ENCODE measurements at regions not wholly inside any gene's neighbourhood (a gene's known extent, or its start where the extent isn't known, plus 50 kb on each side); places are given as distances from the start of the nearest gene placed in this dataset.

DNA sequence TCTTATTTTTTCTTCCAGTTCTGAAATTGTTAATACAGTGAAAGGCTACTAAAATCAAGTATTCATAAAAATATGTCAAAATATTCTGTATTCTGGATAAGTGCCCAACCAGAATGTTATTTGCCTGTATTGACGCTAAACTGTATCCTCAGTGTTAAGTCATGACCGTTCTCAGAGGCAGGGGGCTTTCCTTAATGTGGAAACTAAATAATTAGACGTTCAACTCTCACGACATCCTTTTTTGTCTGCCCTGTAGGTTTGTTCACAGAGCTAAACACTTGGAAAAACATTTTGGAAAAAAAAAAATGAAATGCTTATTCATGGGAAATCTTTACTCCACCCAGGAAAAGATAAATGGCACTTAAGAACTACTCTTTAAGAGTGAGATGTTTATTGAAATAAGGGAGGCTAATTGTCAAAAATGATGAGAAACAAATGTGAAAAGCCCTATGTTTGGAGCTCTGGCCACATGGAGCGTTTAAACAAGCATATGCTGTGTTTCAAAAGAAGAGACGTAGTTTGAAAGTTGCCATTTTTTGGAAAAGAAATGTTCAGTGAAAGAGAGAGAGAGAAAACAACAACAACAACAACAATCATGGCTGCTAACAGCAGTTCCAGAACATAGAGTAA, 453.1 kb upstream of the MARCKS start:
- Mint-ChIP-seq H3K27ac (no peak overlapping the region), H3K9me3 (peaks cover 0 to 9% (median 2%) of the 10 kb centered on the region in 6 donors), H3K4me3 (no peak overlapping the region), H3K27me3 (ENCODE audit: low read depth in 3 of 3) (peaks cover 0 to 2% (median 0%) of the 10 kb centered on the region in 3 donors), H3K36me3 (no peaks in the 10 kb centered on the region), H3K4me1 (no peaks in the 10 kb centered on the region)
- DNase-seq: no peak

DNA sequence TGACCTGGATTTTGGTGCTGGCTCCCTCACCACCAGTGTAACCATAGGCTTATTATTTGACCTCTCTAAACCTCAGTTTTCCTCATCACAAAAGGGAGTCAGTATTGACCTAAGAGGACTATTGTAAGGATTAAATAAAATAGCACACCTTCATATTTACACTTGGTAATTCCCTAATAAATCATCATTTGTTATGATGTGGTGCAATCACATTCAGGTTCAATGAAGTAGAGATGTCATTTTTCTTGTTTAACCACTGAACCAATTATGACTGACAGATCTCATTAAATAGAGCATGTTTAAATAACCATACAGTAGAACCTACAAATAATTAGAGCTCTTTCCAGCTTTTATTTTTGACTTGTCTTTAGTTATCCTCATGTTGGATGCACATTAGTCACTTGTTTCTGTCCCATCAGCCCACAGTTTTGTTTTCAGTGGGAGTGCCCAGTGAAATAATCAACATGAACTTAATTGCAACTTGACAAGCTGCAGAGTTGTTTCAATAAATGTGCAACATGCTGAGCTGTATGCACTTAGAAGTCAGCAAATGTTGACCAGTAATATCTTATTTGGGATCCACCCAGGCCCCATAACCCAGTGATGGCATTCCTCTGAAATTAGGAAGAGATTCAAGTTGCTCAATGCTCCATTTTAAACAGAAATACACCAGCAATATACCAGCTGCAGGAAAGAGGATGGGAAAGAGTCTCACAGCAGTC, 451.7 kb upstream of the MARCKS start:
- Mint-ChIP-seq H3K36me3 (no peaks in the 10 kb centered on the region), H3K4me3 (no peak overlapping the region), H3K27me3 (ENCODE audit: low read depth in 3 of 3) (peaks cover 0 to 2% (median 0%) of the 10 kb centered on the region in 3 donors), H3K4me1 (no peaks in the 10 kb centered on the region), H3K9me3 (peaks cover 0 to 4% (median 0%) of the 10 kb centered on the region in 6 donors), H3K27ac (no peak overlapping the region)
- DNase-seq: no peak

DNA sequence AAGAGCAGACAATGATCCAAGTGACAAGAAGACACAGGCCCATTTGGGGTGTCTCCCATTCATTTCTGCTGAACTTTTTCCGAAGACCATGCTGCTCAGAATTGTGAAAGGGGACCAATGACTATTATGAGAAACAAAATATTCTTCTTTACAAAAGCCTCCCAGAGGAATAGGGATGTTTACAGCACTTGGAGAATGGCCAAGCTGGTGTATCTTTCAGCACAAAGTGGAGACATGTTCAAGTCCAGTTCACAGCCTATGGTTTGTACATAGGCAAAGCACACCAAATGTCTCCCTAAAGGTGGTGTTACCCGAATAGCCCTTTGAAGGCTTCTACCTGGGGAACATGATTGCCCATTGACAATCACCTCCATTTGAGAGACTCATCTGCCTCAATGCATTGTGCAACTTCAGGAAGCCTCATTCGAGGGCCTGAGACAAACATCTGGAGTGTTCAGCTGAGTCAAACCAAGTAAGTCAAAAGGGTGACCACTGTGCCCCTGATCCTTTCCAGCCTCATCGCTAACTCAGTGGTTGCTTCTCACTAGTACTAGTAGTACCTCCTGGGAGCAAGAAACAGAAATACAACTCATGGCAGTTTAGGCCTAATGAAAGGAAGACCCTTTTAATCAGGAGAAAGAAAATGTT, 451.0 kb upstream of the MARCKS start:
- peaks cover 0 to 6% (median 0%) of the 10 kb centered on the region in 6 donors for H3K9me3 Mint-ChIP-seq
- no peak overlapping the region for H3K4me3 Mint-ChIP-seq
- H3K27ac Mint-ChIP-seq: no peak overlapping the region
- H3K27me3 Mint-ChIP-seq (ENCODE audit: low read depth in 3 of 3): peaks cover 0 to 2% (median 0%) of the 10 kb centered on the region in 3 donors
- no peaks in the 10 kb centered on the region for H3K36me3 Mint-ChIP-seq
- DNase-seq: no peak
- no peaks in the 10 kb centered on the region for H3K4me1 Mint-ChIP-seq

DNA sequence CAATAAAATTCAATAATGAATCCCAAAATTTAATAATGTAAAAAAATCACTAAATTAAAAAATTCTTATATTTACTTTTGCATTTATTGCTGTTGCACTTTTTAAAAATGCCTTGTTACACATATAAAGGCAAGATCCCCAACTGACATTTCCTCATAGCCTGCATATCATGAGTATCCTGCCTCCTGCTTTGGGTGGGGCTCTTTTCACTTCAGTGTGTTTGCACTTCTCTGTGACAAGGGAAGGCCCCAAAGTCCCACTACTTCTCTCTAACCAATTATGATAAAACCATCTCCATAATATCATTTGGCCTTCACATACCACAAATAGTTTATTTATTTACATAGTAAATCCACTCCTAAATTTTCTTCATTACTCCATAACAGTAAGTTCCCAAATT, 446.1 kb upstream of the MARCKS start:
- Mint-ChIP-seq H3K27ac (no peak overlapping the region), H3K4me3 (no peak overlapping the region), H3K9me3 (peaks cover 0 to 7% (median 5%) of the 10 kb centered on the region in 6 donors), H3K36me3 (no peaks in the 10 kb centered on the region), H3K4me1 (no peaks in the 10 kb centered on the region), H3K27me3 (ENCODE audit: low read depth in 3 of 3) (peaks cover 0 to 2% (median 0%) of the 10 kb centered on the region in 3 donors)
- DNase-seq: no peak

DNA sequence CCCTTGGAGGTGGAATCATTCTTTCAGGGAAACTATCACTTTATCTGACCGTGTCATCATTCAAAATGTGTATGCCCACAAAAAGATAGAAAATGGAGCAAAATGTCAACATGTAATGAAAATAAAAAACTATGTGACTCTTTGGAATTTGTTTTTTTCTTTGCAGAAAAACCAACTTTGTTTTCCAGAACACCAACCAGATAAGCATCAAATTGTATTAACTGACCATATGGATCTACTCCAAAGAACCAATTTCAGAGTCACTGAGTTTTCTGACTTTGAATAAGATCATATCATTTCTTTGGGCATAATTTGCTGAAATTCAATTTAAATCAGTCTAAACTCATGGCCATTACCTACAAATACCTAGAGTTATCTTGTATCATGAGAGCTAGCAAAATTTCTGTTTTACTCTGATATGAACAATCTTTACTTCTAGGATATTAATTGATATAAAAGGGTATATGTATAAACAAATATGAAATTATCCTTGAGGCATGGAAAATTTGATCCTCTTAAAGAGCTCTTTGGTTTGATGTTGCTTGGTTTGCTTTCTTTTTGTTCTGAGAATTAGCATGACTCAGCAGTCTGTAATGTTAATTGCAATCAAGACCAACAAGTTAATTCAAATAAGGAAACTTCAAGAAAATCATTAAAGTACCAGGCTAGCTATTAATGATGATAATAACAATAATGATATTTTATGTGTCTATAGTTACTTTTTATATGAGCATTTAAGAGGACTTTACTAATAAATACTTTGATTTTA, 444.4 kb upstream of the MARCKS start:
- H3K27me3 Mint-ChIP-seq (ENCODE audit: low read depth in 3 of 3): no peaks in the 10 kb centered on the region
- no peaks in the 10 kb centered on the region for H3K36me3 Mint-ChIP-seq
- H3K4me3 Mint-ChIP-seq: no peak overlapping the region
- no peak for DNase-seq
- peaks cover 0 to 7% (median 5%) of the 10 kb centered on the region in 6 donors for H3K9me3 Mint-ChIP-seq
- H3K27ac Mint-ChIP-seq: no peak overlapping the region
- H3K4me1 Mint-ChIP-seq: no peaks in the 10 kb centered on the region

DNA sequence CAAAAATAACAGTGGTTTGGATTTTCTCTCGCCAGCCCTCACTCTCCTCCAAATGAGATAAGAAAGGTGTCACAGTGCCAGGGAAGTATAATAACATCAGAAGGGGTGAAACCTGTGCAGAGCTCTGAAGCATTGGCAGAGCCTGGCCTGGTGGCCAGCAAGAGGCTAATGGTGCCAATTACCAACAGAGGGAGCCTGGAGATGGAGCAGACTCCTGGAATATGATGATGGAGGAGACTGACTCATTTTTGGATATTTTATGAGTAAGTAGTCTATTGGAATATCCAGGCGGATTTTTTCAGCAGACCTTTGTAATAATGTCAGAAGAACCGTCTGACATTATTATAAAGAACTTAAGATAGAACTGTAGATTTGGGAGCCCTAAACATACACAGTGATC, 442.6 kb upstream of the MARCKS start:
- Mint-ChIP-seq H3K27me3 (ENCODE audit: low read depth in 3 of 3) (no peaks in the 10 kb centered on the region), H3K4me3 (no peak overlapping the region), H3K36me3 (no peaks in the 10 kb centered on the region), H3K27ac (no peak overlapping the region), H3K4me1 (no peaks in the 10 kb centered on the region), H3K9me3 (peaks cover 0 to 7% (median 5%) of the 10 kb centered on the region in 6 donors)
- DNase-seq: no peak

DNA sequence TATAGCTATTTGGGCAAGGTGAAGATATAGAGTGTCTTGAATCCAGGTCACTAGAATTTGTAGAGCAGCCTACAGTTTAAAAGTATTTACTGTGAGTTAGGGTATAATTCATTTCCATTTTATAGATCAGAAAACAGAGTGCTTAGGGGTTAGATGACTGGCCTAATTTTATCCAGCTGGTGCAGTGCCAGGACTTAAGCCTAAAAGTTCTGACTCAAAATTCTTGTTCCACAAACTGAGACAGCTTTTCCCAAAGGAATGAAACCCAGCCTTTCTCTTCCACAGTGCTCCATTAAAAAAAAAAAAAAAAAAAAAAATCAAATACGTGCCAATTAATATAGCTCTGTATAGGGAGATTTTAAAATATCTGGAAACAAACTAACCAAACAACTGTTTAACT, 441.0 kb upstream of the MARCKS start:
- Mint-ChIP-seq H3K4me3 (no peak overlapping the region), H3K4me1 (no peaks in the 10 kb centered on the region)
- no peak for DNase-seq

DNA sequence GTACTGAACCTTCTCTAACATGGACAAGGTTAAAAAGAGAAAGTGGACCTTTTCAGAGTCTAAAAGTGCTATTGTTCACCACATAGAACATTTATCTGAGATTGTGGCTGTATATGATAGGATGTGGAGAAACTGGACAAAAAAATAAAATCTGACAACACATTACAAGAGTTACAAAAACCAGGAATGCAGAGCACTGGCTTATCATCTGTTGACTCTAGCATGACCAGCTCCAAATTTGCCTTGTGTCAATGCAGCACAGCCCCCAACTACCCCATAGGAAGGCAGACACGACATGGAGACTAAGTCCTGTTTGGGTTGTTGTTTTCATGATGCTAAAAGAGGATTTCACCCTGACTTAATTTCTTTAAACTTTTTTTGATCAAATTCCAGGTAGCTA, 436.9 kb upstream of the MARCKS start:
- H3K27ac Mint-ChIP-seq: no peak overlapping the region
- H3K27me3 Mint-ChIP-seq (ENCODE audit: low read depth in 3 of 3): no peaks in the 10 kb centered on the region
- no peak for DNase-seq
- H3K4me3 Mint-ChIP-seq: no peak overlapping the region
- peaks cover 0 to 3% (median 0%) of the 10 kb centered on the region in 6 donors for H3K9me3 Mint-ChIP-seq
- H3K36me3 Mint-ChIP-seq: no peaks in the 10 kb centered on the region
- no peaks in the 10 kb centered on the region for H3K4me1 Mint-ChIP-seq

More for the DNA sequence above, 441.0 kb upstream of the MARCKS start:
- H3K36me3 Mint-ChIP-seq: no peaks in the 10 kb centered on the region
- H3K9me3 Mint-ChIP-seq: peaks cover 0 to 7% (median 4%) of the 10 kb centered on the region in 6 donors
- no peaks in the 10 kb centered on the region for H3K27me3 Mint-ChIP-seq (ENCODE audit: low read depth in 3 of 3)
- no peak overlapping the region for H3K27ac Mint-ChIP-seq

DNA sequence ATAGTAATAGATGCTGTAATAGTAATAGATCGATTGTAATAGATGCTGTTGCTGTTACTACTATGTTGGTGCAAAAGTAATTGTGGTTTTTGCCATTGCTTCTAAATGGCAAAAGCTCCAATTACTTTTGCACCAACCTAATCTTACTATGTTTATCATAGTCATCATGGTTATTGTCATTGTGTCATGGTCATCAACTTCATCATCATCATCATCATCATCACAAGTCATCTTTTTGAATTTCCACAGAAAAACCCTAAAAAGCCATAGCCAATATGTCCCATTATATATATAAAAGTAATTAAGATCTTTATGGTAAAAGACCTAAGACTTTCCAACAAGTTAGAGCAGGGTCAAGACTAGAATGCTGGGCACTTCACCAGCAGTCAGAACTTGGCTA, 435.1 kb upstream of the MARCKS start:
- no peaks in the 10 kb centered on the region for H3K27me3 Mint-ChIP-seq (ENCODE audit: low read depth in 3 of 3)
- no peaks in the 10 kb centered on the region for H3K36me3 Mint-ChIP-seq
- no peak for DNase-seq
- H3K27ac Mint-ChIP-seq: no peak overlapping the region
- H3K9me3 Mint-ChIP-seq: peaks cover 0 to 4% (median 0%) of the 10 kb centered on the region in 6 donors
- H3K4me3 Mint-ChIP-seq: no peak overlapping the region
- no peaks in the 10 kb centered on the region for H3K4me1 Mint-ChIP-seq

DNA sequence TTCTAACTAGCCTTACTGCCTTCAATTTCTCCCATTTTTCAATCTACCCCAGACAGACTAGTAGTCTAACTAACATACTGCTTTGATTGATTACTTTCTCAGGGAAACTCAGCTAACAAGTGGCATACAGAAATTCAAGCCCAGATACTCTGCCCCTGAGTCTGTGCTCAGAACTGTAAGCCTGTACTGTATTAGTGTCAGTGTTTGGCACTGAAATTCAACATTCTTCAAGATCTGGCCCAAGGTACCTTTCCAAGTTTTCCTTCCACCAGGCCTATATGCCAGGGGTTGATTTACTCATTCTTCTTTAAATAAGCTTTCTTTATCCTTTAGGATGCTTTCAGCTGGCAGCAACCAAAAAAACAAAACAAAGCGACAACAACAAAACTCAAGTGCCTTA, 433.2 kb upstream of the MARCKS start:
- DNase-seq: no peak
- Mint-ChIP-seq H3K27ac (no peak overlapping the region), H3K4me1 (no peaks in the 10 kb centered on the region), H3K36me3 (no peaks in the 10 kb centered on the region), H3K9me3 (peaks cover 0 to 10% (median 0%) of the 10 kb centered on the region in 6 donors), H3K27me3 (ENCODE audit: low read depth in 3 of 3) (peaks cover 0 to 2% (median 0%) of the 10 kb centered on the region in 3 donors), H3K4me3 (no peak overlapping the region)

DNA sequence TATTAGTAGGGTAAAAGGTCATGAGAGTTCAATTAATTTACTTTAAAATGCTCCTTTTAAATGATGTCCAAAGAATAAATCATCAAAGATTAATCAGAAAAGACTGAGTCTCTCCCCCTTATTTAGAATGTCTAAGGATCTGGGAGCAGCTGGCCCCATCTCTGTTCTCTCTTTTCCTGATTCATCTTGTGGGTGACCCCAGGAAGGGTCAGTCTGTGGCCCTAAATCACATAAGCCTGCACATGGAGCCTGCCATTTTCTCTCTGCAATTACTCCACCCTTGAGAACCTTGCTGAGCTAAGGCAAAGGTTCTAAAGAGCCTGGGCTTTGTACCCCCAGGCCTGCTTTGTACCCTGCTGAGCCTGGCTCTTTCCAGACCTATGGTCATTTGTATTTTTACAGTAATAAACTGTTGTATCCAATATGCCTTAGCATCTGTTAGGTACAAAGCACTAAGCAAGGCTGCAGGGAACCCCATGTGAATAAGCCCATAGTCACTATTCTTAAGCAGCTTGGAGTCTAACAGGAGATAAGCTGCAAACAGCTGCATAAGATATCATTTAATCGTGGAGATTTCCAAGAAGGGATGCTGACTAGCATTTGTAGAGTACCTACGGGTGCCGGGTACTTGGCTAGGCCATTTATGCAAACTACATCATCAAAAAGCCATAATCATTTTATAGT, 431.0 kb upstream of the MARCKS start:
- DNase-seq: no peak
- H3K27me3 Mint-ChIP-seq (ENCODE audit: low read depth in 3 of 3): peaks cover 0 to 2% (median 0%) of the 10 kb centered on the region in 3 donors
- H3K9me3 Mint-ChIP-seq: peaks cover 0 to 10% (median under 1%) of the 10 kb centered on the region in 6 donors
- H3K4me3 Mint-ChIP-seq: no peak overlapping the region
- H3K27ac Mint-ChIP-seq: no peak overlapping the region
- H3K4me1 Mint-ChIP-seq: no peaks in the 10 kb centered on the region
- no peaks in the 10 kb centered on the region for H3K36me3 Mint-ChIP-seq

DNA sequence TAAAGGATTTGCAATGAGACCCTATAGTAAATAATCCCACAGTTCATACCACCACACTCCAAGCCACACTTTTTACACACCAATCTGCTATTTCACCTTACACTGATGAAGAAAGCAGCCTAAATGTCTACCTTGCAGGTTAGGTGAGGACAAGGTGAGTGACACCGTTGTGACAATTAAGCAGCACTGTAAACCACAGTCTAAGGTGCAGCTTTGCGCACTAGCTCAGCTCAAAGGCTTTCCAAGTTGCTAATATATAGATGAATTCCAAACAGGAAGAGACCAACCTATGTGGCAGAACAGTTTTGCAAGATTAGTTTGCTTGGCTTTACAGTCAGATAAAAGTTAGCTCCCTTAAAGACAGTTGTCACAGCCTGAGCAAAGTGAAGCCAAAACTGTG, 429.5 kb upstream of the MARCKS start:
- Mint-ChIP-seq H3K36me3 (no peaks in the 10 kb centered on the region), H3K4me3 (no peak overlapping the region), H3K9me3 (peaks cover 0 to 10% (median under 1%) of the 10 kb centered on the region in 6 donors), H3K27me3 (ENCODE audit: low read depth in 3 of 3) (peaks cover 0 to 2% (median 0%) of the 10 kb centered on the region in 3 donors), H3K4me1 (no peaks in the 10 kb centered on the region), H3K27ac (no peak overlapping the region)
- DNase-seq: no peak

DNA sequence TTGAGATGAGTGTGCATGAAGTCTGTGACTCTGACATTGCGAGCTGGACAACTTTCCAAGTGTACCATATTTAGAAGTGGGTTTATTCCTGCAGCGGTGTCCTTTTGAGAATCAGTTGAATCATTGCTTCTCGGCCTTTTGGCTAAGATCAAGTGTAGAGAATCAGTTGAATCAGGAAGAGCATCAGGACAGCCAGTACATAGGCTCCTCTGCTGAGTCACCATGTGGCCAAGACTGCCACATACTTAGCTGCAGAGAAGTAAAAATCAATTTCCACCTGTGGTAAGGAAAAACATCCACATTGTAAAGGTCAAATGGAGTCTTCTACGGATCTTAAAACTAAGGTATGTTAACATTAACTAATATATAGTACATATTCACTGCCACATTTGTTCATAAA, 428.4 kb upstream of the MARCKS start:
- peaks cover 0 to 2% (median 0%) of the 10 kb centered on the region in 3 donors for H3K27me3 Mint-ChIP-seq (ENCODE audit: low read depth in 3 of 3)
- no peak overlapping the region for H3K27ac Mint-ChIP-seq
- DNase-seq: no peak
- no peaks in the 10 kb centered on the region for H3K36me3 Mint-ChIP-seq
- H3K4me3 Mint-ChIP-seq: no peak overlapping the region
- peaks cover 0 to 10% (median under 1%) of the 10 kb centered on the region in 6 donors for H3K9me3 Mint-ChIP-seq
- no peaks in the 10 kb centered on the region for H3K4me1 Mint-ChIP-seq

Data from immature natural killer cell (primary cell).